ENCODE measurements at regions not wholly inside any gene's neighbourhood (a gene's known extent, or its start where the extent isn't known, plus 50 kb on each side); places are given as distances from the start of the nearest gene placed in this dataset.

DNA sequence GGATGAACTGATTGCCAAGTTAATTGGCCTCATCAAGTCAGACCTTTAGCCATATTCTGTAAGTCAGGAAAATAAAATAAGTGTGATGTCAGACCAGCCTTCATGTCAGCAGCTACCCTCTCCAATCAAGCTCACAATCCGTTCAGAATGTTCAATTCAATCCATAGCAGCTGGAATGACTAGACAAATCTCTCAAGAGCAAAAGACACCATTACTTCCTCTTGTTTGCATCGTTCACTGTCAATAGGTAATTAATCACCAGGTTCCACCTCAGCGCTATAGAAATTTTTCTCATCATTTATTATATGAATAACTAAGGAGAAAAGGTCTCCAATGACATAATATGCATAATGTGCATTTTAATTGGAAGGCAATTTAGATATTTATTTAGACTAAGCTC is 321.0 kb upstream of the GRIA3 start:
- no peak overlapping the region for H3K4me3 ChIP-seq (replicated peaks; ENCODE audit: low read depth, low read length)
- no peak for DNase-seq (ENCODE audit: low read depth)

DNA sequence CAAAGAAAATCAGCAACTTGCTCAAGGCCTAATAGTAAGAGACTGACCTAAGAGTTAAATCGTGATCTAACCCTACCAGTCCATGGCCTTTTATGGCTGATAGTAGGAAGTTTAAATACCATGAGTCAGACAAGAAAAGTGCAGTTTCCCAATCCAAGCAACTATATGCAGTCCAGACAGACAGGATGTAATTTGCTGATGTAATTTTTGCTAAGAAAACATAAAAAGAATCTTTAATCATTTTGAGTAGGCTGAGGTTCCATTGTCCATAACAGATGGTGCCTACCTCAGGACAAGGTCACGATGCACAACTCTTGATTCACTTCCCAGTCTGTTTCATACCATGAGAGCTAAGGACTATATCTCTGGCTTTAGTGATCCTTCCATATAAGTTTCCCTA is 317.5 kb upstream of the GRIA3 start:
- TF ChIP-seq, protein P1, sequence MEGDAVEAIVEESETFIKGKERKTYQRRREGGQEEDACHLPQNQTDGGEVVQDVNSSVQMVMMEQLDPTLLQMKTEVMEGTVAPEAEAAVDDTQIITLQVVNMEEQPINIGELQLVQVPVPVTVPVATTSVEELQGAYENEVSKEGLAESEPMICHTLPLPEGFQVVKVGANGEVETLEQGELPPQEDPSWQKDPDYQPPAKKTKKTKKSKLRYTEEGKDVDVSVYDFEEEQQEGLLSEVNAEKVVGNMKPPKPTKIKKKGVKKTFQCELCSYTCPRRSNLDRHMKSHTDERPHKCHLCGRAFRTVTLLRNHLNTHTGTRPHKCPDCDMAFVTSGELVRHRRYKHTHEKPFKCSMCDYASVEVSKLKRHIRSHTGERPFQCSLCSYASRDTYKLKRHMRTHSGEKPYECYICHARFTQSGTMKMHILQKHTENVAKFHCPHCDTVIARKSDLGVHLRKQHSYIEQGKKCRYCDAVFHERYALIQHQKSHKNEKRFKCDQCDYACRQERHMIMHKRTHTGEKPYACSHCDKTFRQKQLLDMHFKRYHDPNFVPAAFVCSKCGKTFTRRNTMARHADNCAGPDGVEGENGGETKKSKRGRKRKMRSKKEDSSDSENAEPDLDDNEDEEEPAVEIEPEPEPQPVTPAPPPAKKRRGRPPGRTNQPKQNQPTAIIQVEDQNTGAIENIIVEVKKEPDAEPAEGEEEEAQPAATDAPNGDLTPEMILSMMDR (IDR thresholded peaks at IDR 0.05; ENCODE audit: low read length, missing control alignments), result no peak
- H3K4me3 ChIP-seq (replicated peaks; ENCODE audit: low read depth, low read length), result no peak overlapping the region
- peak; percentile 79 for DNase-seq (ENCODE audit: low read depth)

More for the DNA sequence above, 321.0 kb upstream of the GRIA3 start:
- TF ChIP-seq, protein P1 (IDR thresholded peaks at IDR 0.05; ENCODE audit: low read length, missing control alignments), result no peak

DNA sequence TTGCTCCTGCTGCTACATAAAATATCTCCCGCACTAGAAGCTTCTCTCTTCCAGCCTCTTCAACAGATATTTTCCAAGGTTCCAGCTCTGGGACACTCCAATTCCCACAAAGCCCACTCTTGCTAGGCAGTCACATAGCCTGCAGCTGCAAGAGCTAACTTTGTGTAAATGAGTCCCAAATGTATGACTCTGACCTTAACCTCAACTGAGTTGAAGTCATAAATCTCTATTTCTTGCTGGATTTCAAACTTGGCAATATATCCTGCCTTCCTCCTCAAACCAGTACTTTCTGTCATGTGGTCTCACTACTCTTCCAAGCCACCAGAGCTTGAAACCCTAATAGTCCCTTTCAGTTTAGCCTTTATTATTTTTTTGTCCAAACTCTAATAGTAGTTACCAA is 315.4 kb upstream of the GRIA3 start:
- TF ChIP-seq, protein P1 (IDR thresholded peaks at IDR 0.05; ENCODE audit: low read length, missing control alignments), result no peak
- no peak for DNase-seq (ENCODE audit: low read depth)
- no peak overlapping the region for H3K4me3 ChIP-seq (replicated peaks; ENCODE audit: low read depth, low read length)

DNA sequence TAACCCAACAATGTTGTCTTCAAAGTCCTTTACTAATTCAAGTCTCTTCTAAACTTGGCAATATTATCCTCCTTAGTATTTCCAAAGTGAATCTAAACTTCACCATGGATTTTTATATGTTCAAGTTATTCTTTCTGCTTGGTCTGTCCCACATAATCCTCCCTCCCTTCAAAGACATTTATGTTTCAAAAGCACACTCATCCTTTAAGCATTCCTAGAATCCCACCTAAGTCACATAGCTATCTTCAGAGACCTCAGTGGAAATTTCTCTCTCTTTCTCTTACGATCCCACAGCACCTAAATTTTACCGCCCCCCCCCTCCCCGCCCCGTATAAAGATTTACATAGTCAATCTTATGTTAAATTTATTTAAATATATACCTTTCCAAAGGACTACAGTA is 314.9 kb upstream of the GRIA3 start:
- no peak overlapping the region for H3K4me3 ChIP-seq (replicated peaks; ENCODE audit: low read depth, low read length)
- no peak for DNase-seq (ENCODE audit: low read depth)
- TF ChIP-seq, protein P1 (IDR thresholded peaks at IDR 0.05; ENCODE audit: low read length, missing control alignments), result no peak

DNA sequence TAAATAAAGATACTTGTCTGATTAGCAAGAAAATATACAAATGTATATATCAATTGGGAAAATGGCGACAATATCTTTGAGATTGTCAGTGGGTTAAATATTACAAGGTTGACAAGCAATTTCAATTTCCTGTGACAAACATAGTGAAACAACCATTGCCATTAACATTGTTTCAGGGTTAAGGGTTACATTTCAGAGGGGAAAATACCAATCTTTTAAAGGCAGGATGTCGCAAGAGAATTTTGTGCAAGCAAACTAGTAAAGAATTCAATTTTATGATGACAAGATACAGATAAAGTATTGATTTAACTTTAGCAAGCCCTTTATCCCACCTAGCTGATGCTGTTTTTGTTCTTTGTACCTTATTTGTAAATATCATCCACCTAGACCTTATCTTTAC is 305.8 kb upstream of the GRIA3 start:
- TF ChIP-seq, protein P1 (IDR thresholded peaks at IDR 0.05; ENCODE audit: low read length, missing control alignments), result no peak
- no peak overlapping the region for H3K4me3 ChIP-seq (replicated peaks; ENCODE audit: low read depth, low read length)
- no peak for DNase-seq (ENCODE audit: low read depth)

DNA sequence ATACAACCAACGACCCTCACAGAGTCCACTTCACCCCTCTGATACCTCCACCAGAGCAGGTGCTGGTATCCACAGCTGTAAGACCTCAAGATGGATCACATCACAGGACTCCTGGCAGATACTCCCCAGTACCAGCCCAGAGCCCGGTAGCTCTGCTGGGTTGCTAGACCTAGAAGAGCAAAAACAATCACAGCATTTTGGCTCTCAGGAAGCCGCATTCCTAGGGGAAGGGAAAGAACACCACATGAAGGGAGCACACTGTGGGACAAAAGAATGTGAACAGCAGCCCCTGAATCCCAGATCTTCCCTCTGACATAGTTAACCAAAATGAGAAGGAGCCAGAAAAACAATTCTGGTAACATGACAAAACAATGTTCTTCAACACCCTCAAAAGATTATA is 303.1 kb upstream of the GRIA3 start:
- TF ChIP-seq, protein P1 (IDR thresholded peaks at IDR 0.05; ENCODE audit: low read length, missing control alignments), result no peak
- H3K4me3 ChIP-seq (replicated peaks; ENCODE audit: low read depth, low read length), result no peak overlapping the region
- DNase-seq (ENCODE audit: low read depth), result no peak

DNA sequence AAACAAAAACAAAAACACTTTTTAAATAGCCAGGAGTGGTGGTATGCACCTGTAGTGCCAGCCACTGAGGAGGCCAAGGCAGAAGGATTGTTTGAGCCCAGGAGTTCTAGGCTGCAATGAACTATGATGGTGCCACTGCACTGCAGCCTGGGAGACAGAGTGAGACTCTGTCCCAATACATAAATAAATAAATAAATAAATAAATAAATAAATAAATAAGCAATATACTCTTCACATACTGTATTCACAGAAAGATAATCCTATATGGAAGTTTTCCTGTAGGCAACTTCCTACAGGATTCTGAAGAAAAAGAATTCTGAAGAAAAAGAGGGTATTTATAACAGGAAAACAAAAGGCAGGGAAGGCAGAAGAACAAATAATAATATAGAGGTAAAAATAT is 293.3 kb upstream of the GRIA3 start:
- TF ChIP-seq, protein P1 (IDR thresholded peaks at IDR 0.05; ENCODE audit: low read length, missing control alignments), result no peak
- DNase-seq (ENCODE audit: low read depth), result no peak
- no peak overlapping the region for H3K4me3 ChIP-seq (replicated peaks; ENCODE audit: low read depth, low read length)

Measured in fibroblast of pulmonary artery (primary cell).